ENCODE measurements at regions not wholly inside any gene's neighbourhood (a gene's known extent, or its start where the extent isn't known, plus 50 kb on each side); places are given as distances from the start of the nearest gene placed in this dataset.

GRCh38 chr10:3534433-3534832 lies 250.6 kb downstream of the KLF6 start:
- TF ChIP-seq CTCF (IDR thresholded peaks at IDR 0.05; ENCODE audit: low read depth, low read length, poor library complexity, severe bottlenecking): no peak
- no peak for TF ChIP-seq EZH2phosphoT487 (IDR thresholded peaks at IDR 0.05; ENCODE audit: borderline replicate concordance, low read length)
